ENCODE measurements at regions not wholly inside any gene's neighbourhood (a gene's known extent, or its start where the extent isn't known, plus 50 kb on each side); places are given as distances from the start of the nearest gene placed in this dataset.

GRCh38 chr6:76532647-76533046 lies 460.2 kb upstream of the IMPG1 start:
- Histone ChIP-seq H3K9me2 (replicated peaks; ENCODE audit: low read depth, low read length) (no peaks in the 10 kb centered on the region), H3K27me3 (ENCODE audit: insufficient read depth, low read length, poor library complexity, severe bottlenecking) (no peaks in the 10 kb centered on the region), H3K9me3 (ENCODE audit: insufficient read depth, low read depth, low read length) (no peaks in the 10 kb centered on the region), H3K36me3 (ENCODE audit: insufficient read depth, low read length) (no peaks in the 10 kb centered on the region), H3K9ac (ENCODE audit: low read depth, low read length, poor library complexity, severe bottlenecking) (no peak overlapping the region), H3K4me2 (ENCODE audit: low read depth, low read length, poor library complexity, severe bottlenecking) (no peak overlapping the region), H3K79me2 (ENCODE audit: insufficient read depth, low read length) (no peaks in the 10 kb centered on the region), H3K4me3 (ENCODE audit: low read length, poor library complexity, severe bottlenecking) (no peak overlapping the region), H4K20me1 (ENCODE audit: insufficient read depth, low read length, poor library complexity, severe bottlenecking) (no peaks in the 10 kb centered on the region), H2AFZ (ENCODE audit: low read length) (no peak overlapping the region), H3K4me1 (ENCODE audit: insufficient read depth, low read length, poor library complexity, severe bottlenecking) (no peaks in the 10 kb centered on the region), H3F3A (ENCODE audit: low read depth) (no peaks in the 10 kb centered on the region)
- TF ChIP-seq EZH2phosphoT487 (IDR thresholded peaks at IDR 0.05; ENCODE audit: borderline replicate concordance) (no peak), CTCF (conservative IDR thresholded peaks at IDR 0.05; ENCODE audit: low read length) (no peak)

GRCh38 chr6:76518443-76518842 lies 446.0 kb upstream of the IMPG1 start:
- H3K9me3 ChIP-seq (ENCODE audit: insufficient read depth, low read depth, low read length) = no peaks in the 10 kb centered on the region
- H3K4me1 ChIP-seq (ENCODE audit: insufficient read depth, low read length, poor library complexity, severe bottlenecking) = no peaks in the 10 kb centered on the region
- no peaks in the 10 kb centered on the region for H3K36me3 ChIP-seq (ENCODE audit: insufficient read depth, low read length)
- H3F3A ChIP-seq (ENCODE audit: low read depth) = no peaks in the 10 kb centered on the region
- no peaks in the 10 kb centered on the region for H3K27me3 ChIP-seq (ENCODE audit: insufficient read depth, low read length, poor library complexity, severe bottlenecking)
- H3K4me2 ChIP-seq (ENCODE audit: low read depth, low read length, poor library complexity, severe bottlenecking) = no peak overlapping the region
- no peak overlapping the region for H2AFZ ChIP-seq (ENCODE audit: low read length)
- H3K79me2 ChIP-seq (ENCODE audit: insufficient read depth, low read length) = no peaks in the 10 kb centered on the region
- H3K9ac ChIP-seq (ENCODE audit: low read depth, low read length, poor library complexity, severe bottlenecking) = no peak overlapping the region
- no peak overlapping the region for H3K4me3 ChIP-seq (ENCODE audit: low read length, poor library complexity, severe bottlenecking)
- no peaks in the 10 kb centered on the region for H4K20me1 ChIP-seq (ENCODE audit: insufficient read depth, low read length, poor library complexity, severe bottlenecking)
- H3K9me2 ChIP-seq (replicated peaks; ENCODE audit: low read depth, low read length) = no peaks in the 10 kb centered on the region
- TF ChIP-seq EZH2phosphoT487 (IDR thresholded peaks at IDR 0.05; ENCODE audit: borderline replicate concordance) (no peak), CTCF (conservative IDR thresholded peaks at IDR 0.05; ENCODE audit: low read length) (no peak)

GRCh38 chr6:76516924-76517323 lies 444.5 kb upstream of the IMPG1 start:
- Histone ChIP-seq H3F3A (ENCODE audit: low read depth) (no peaks in the 10 kb centered on the region), H3K4me2 (ENCODE audit: low read depth, low read length, poor library complexity, severe bottlenecking) (no peak overlapping the region), H4K20me1 (ENCODE audit: insufficient read depth, low read length, poor library complexity, severe bottlenecking) (no peaks in the 10 kb centered on the region), H3K27me3 (ENCODE audit: insufficient read depth, low read length, poor library complexity, severe bottlenecking) (no peaks in the 10 kb centered on the region), H3K9me3 (ENCODE audit: insufficient read depth, low read depth, low read length) (no peaks in the 10 kb centered on the region), H3K4me1 (ENCODE audit: insufficient read depth, low read length, poor library complexity, severe bottlenecking) (no peaks in the 10 kb centered on the region), H3K9me2 (replicated peaks; ENCODE audit: low read depth, low read length) (no peaks in the 10 kb centered on the region), H3K36me3 (ENCODE audit: insufficient read depth, low read length) (no peaks in the 10 kb centered on the region), H2AFZ (ENCODE audit: low read length) (no peak overlapping the region), H3K9ac (ENCODE audit: low read depth, low read length, poor library complexity, severe bottlenecking) (no peak overlapping the region), H3K79me2 (ENCODE audit: insufficient read depth, low read length) (no peaks in the 10 kb centered on the region), H3K4me3 (ENCODE audit: low read length, poor library complexity, severe bottlenecking) (no peak overlapping the region)
- no peak for TF ChIP-seq CTCF (conservative IDR thresholded peaks at IDR 0.05; ENCODE audit: low read length)
- TF ChIP-seq EZH2phosphoT487 (IDR thresholded peaks at IDR 0.05; ENCODE audit: borderline replicate concordance) = no peak
